IPS-18c (cell line): ENCODE measurements at regions not wholly inside any gene's neighbourhood (a gene's known extent, or its start where the extent isn't known, plus 50 kb on each side); places are given as distances from the start of the nearest gene placed in this dataset.

Source experiments
- H3K4me3 ChIP-seq: 2 replicates; pipeline ENCODE4 v1.7.0; 2013; ENCODE audit warnings: low read depth, mild to moderate bottlenecking, low read length, moderate library complexity; ENCODE audit not compliant: insufficient read depth
- H3K9me3 ChIP-seq: one replicate; pipeline ENCODE4 v1.6.1; 2013; ENCODE audit warnings: mild to moderate bottlenecking, low read length, moderate library complexity; ENCODE audit not compliant: control insufficient read depth, insufficient read depth

- H3K9me3 ChIP-seq = no peaks in the 10 kb centered on the region
- no peak overlapping the region for H3K4me3 ChIP-seq
These were observed 551.5 kb upstream of the RGMA start for GRCh38 chr15:93640411-93640962.

- H3K9me3 ChIP-seq = peaks cover 2% of the 10 kb centered on the region
- no peak overlapping the region for H3K4me3 ChIP-seq
These were observed 543.1 kb upstream of the RGMA start for GRCh38 chr15:93631958-93632618.

GRCh38 chr15:93619597-93619996 lies 530.6 kb upstream of the RGMA start:
- Histone ChIP-seq H3K9me3 (no peaks in the 10 kb centered on the region), H3K4me3 (no peak overlapping the region)

GRCh38 chr15:93617443-93617842 lies 528.4 kb upstream of the RGMA start:
- H3K9me3 ChIP-seq = no peaks in the 10 kb centered on the region
- H3K4me3 ChIP-seq = no peak overlapping the region

GRCh38 chr15:93614386-93615104 lies 525.5 kb upstream of the RGMA start:
- no peak overlapping the region for H3K4me3 ChIP-seq
- no peaks in the 10 kb centered on the region for H3K9me3 ChIP-seq

- Histone ChIP-seq H3K9me3 (no peaks in the 10 kb centered on the region), H3K4me3 (no peak overlapping the region)
These were observed 524.4 kb upstream of the RGMA start for GRCh38 chr15:93613386-93613785.

GRCh38 chr15:93612953-93613352 lies 523.9 kb upstream of the RGMA start:
- Histone ChIP-seq H3K4me3 (no peak overlapping the region), H3K9me3 (no peaks in the 10 kb centered on the region)

- H3K4me3 ChIP-seq = no peak overlapping the region
- no peaks in the 10 kb centered on the region for H3K9me3 ChIP-seq
These were observed 521.9 kb upstream of the RGMA start for GRCh38 chr15:93610944-93611343.

- no peak overlapping the region for H3K4me3 ChIP-seq
- H3K9me3 ChIP-seq = no peaks in the 10 kb centered on the region
These were observed 519.7 kb upstream of the RGMA start for GRCh38 chr15:93608643-93609148.

- H3K9me3 ChIP-seq = no peaks in the 10 kb centered on the region
- no peak overlapping the region for H3K4me3 ChIP-seq
These were observed 514.5 kb upstream of the RGMA start for GRCh38 chr15:93603550-93603949.

GRCh38 chr15:93587059-93587521 lies 498.1 kb upstream of the RGMA start:
- Histone ChIP-seq H3K9me3 (no peaks in the 10 kb centered on the region), H3K4me3 (no peak overlapping the region)

- no peak overlapping the region for H3K4me3 ChIP-seq
- no peaks in the 10 kb centered on the region for H3K9me3 ChIP-seq
These were observed 496.0 kb upstream of the RGMA start for GRCh38 chr15:93585012-93585411.

GRCh38 chr15:93583968-93584367 lies 495.0 kb upstream of the RGMA start:
- Histone ChIP-seq H3K9me3 (no peaks in the 10 kb centered on the region), H3K4me3 (no peak overlapping the region)

GRCh38 chr15:93583552-93583951 lies 494.5 kb upstream of the RGMA start:
- H3K9me3 ChIP-seq = no peaks in the 10 kb centered on the region
- no peak overlapping the region for H3K4me3 ChIP-seq

GRCh38 chr15:93570527-93570926 lies 481.5 kb upstream of the RGMA start:
- Histone ChIP-seq H3K4me3 (no peak overlapping the region), H3K9me3 (no peaks in the 10 kb centered on the region)

- no peak overlapping the region for H3K4me3 ChIP-seq
- H3K9me3 ChIP-seq = no peaks in the 10 kb centered on the region
These were observed 477.8 kb upstream of the RGMA start for GRCh38 chr15:93566762-93567161.

GRCh38 chr15:93565201-93565600 lies 476.2 kb upstream of the RGMA start:
- Histone ChIP-seq H3K9me3 (no peaks in the 10 kb centered on the region), H3K4me3 (no peak overlapping the region)

- H3K4me3 ChIP-seq = no peak overlapping the region
- no peaks in the 10 kb centered on the region for H3K9me3 ChIP-seq
These were observed 474.2 kb upstream of the RGMA start for GRCh38 chr15:93563218-93563617.
